ENCODE measurements at regions not wholly inside any gene's neighbourhood (a gene's known extent, or its start where the extent isn't known, plus 50 kb on each side); places are given as distances from the start of the nearest gene placed in this dataset.

GRCh38 chr7:157061979-157062378 is 51.5 kb upstream of the MNX1 start:
- H3K4me2 ChIP-seq (ENCODE audit: low read length), result no peak overlapping the region
- H3K4me3 ChIP-seq (ENCODE audit: low read depth, low read length), result no peak overlapping the region
- no peaks in the 10 kb centered on the region for H3K79me2 ChIP-seq
- H3K27me3 ChIP-seq (ENCODE audit: control insufficient read depth, insufficient read depth, low read length), result no peaks in the 10 kb centered on the region
- no peaks in the 10 kb centered on the region for H3K36me3 ChIP-seq (ENCODE audit: control insufficient read depth, insufficient read depth, low read length)
- no peaks in the 10 kb centered on the region for H3K9me3 ChIP-seq (ENCODE audit: control insufficient read depth, low read length)
- no peak overlapping the region for H3K9ac ChIP-seq
- no peak overlapping the region for H3K27ac ChIP-seq
- no peak for TF ChIP-seq CTCF (IDR thresholded peaks at IDR 0.05)
- no peaks in the 10 kb centered on the region for H3K4me1 ChIP-seq
- H2AFZ ChIP-seq, result no peak overlapping the region

GRCh38 chr7:157065046-157065445 is 54.6 kb upstream of the MNX1 start:
- TF ChIP-seq CTCF (IDR thresholded peaks at IDR 0.05), result no peak
- H3K27me3 ChIP-seq (ENCODE audit: control insufficient read depth, insufficient read depth, low read length), result no peaks in the 10 kb centered on the region
- no peak overlapping the region for H2AFZ ChIP-seq
- H3K27ac ChIP-seq, result no peak overlapping the region
- H3K4me1 ChIP-seq, result no peaks in the 10 kb centered on the region
- H3K9me3 ChIP-seq (ENCODE audit: control insufficient read depth, low read length), result no peaks in the 10 kb centered on the region
- no peaks in the 10 kb centered on the region for H3K36me3 ChIP-seq (ENCODE audit: control insufficient read depth, insufficient read depth, low read length)
- H3K4me2 ChIP-seq (ENCODE audit: low read length), result no peak overlapping the region
- no peak overlapping the region for H3K9ac ChIP-seq
- H3K4me3 ChIP-seq (ENCODE audit: low read depth, low read length), result no peak overlapping the region
- H3K79me2 ChIP-seq, result no peaks in the 10 kb centered on the region

GRCh38 chr7:157072361-157072760 is 61.9 kb upstream of the MNX1 start:
- Histone ChIP-seq H3K9ac (no peak overlapping the region), H2AFZ (no peak overlapping the region), H3K4me3 (ENCODE audit: low read depth, low read length) (no peak overlapping the region), H3K4me2 (ENCODE audit: low read length) (no peak overlapping the region), H3K79me2 (no peaks in the 10 kb centered on the region), H3K4me1 (no peaks in the 10 kb centered on the region), H3K36me3 (ENCODE audit: control insufficient read depth, insufficient read depth, low read length) (no peaks in the 10 kb centered on the region), H3K27ac (no peak overlapping the region), H3K27me3 (ENCODE audit: control insufficient read depth, insufficient read depth, low read length) (no peaks in the 10 kb centered on the region), H3K9me3 (ENCODE audit: control insufficient read depth, low read length) (peaks cover 2% of the 10 kb centered on the region)
- TF ChIP-seq CTCF (IDR thresholded peaks at IDR 0.05), result no peak

- no peak for TF ChIP-seq CTCF (IDR thresholded peaks at IDR 0.05)
- H3K27me3 ChIP-seq (ENCODE audit: control insufficient read depth, insufficient read depth, low read length), result no peaks in the 10 kb centered on the region
- no peak overlapping the region for H3K4me3 ChIP-seq (ENCODE audit: low read depth, low read length)
- no peak overlapping the region for H3K9ac ChIP-seq
- no peaks in the 10 kb centered on the region for H3K4me1 ChIP-seq
- H3K36me3 ChIP-seq (ENCODE audit: control insufficient read depth, insufficient read depth, low read length), result no peaks in the 10 kb centered on the region
- H3K27ac ChIP-seq, result no peak overlapping the region
- peaks cover 2% of the 10 kb centered on the region for H3K9me3 ChIP-seq (ENCODE audit: control insufficient read depth, low read length)
- no peak overlapping the region for H2AFZ ChIP-seq
- H3K4me2 ChIP-seq (ENCODE audit: low read length), result no peak overlapping the region
- H3K79me2 ChIP-seq, result no peaks in the 10 kb centered on the region
These were observed 62.9 kb upstream of the MNX1 start for GRCh38 chr7:157073335-157073734.

- no peak overlapping the region for H3K4me3 ChIP-seq (ENCODE audit: low read depth, low read length)
- no peak overlapping the region for H3K9ac ChIP-seq
- no peaks in the 10 kb centered on the region for H3K79me2 ChIP-seq
- no peaks in the 10 kb centered on the region for H3K27me3 ChIP-seq (ENCODE audit: control insufficient read depth, insufficient read depth, low read length)
- no peak for TF ChIP-seq CTCF (IDR thresholded peaks at IDR 0.05)
- H3K27ac ChIP-seq, result no peak overlapping the region
- no peak overlapping the region for H2AFZ ChIP-seq
- H3K9me3 ChIP-seq (ENCODE audit: control insufficient read depth, low read length), result peaks cover 2% of the 10 kb centered on the region
- no peak overlapping the region for H3K4me2 ChIP-seq (ENCODE audit: low read length)
- H3K4me1 ChIP-seq, result no peaks in the 10 kb centered on the region
- no peaks in the 10 kb centered on the region for H3K36me3 ChIP-seq (ENCODE audit: control insufficient read depth, insufficient read depth, low read length)
These were observed 63.6 kb upstream of the MNX1 start for GRCh38 chr7:157073949-157074624.
